Activated CD4-positive, alpha-beta T cell treated with anti-CD3 and anti-CD28 coated beads for 1 hour (primary cell): ENCODE measurements at regions not wholly inside any gene's neighbourhood (a gene's known extent, or its start where the extent isn't known, plus 50 kb on each side); places are given as distances from the start of the nearest gene placed in this dataset.
"Not testable (repeated sequence)": the region's sequence is repeated elsewhere in the genome, so short reads cannot be mapped to it uniquely, and the experiment has no call there.

Source experiments
- DNase-seq: peaks from one replicate; pipeline ENCODE4 v3.0.0-alpha.2; 2020

DNA sequence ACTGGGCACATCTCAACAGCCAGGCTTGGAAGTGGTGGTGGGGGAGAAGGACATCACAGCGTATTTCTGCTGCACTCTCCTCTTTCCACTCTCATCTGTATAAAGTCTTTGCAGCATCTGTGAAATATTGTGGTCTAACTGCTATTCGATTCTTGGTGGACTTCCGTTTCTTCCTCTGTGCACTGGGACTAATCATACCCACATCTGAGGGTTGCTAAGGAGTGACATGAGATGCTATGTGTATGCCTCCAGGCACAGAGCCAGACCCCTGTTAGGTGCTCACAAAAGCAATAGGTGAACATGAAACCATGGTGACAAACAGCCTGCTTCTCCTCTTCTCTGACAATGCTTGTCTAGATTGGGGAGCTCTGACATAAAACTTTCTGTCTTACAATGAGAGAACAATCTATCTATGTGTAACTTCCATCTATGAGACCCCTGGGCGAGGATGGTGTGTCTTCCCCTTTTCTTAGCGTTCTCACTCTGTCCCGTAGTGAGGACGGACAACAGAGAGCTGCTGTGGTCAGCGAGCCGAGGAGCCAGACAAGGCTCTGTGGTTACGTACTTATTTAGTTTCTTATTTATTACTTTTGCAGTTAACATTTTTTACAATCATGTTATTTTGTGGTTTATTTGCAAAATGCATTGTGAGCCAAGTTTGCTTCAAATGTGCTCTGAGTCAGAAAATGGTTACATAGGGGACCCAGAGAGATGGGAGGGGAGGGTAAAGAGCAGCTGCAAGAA, 196.7 kb upstream of the TPRG1 start:
- DNase-seq = no peak

DNA sequence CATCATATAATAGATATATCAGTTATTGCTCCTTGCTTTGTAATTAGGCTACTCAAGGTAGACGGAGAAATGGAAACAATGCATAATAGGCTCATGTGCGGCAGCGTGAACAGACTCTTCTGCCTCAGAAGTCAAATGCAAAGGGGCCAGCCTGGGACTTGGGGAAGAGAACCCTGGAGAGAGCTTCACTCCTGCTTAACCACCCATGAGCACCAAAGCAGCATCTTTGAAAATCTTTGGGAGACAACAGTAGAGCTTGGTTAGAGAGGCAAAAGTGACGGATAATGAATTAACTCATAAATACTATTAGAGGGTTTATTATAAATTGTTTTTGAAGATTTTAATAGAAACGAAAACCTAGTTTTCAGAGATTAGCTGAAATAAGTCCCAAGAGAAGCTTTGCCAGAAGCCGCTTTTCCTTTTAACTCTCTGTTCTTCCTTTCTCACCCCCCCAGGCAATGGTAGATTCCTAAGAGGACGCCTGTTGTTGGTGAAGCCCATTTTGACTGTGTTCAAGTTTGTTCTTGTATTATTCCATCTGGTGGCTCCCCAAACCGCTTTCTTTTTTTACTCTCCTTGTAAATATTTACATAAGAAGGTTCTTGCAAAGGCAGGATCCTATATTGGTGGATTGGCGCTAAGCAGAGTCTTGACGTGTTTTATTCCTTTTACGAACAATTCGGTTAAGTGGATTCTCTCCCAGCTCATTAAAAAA, 196.0 kb upstream of the TPRG1 start:
- no peak for DNase-seq

DNA sequence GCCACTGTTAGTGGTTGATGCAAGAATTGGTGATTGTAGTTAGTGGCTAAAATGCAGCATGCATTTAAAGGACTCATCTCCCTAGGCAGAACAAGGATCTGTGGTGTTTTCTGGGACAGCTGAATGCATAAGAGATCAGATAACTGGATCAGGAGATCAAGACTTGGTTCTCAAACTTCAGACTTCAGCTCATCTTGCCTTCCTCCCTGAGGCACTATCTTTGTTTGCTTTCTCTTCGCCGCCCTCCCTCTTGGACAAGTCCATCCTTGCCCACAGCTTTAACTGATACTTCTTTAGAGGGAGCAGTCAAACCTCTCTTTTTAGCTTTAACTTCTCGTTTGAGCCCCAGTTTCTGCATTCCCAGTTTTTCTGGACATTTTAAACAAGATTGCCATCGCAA, 195.4 kb upstream of the TPRG1 start:
- no peak for DNase-seq

DNA sequence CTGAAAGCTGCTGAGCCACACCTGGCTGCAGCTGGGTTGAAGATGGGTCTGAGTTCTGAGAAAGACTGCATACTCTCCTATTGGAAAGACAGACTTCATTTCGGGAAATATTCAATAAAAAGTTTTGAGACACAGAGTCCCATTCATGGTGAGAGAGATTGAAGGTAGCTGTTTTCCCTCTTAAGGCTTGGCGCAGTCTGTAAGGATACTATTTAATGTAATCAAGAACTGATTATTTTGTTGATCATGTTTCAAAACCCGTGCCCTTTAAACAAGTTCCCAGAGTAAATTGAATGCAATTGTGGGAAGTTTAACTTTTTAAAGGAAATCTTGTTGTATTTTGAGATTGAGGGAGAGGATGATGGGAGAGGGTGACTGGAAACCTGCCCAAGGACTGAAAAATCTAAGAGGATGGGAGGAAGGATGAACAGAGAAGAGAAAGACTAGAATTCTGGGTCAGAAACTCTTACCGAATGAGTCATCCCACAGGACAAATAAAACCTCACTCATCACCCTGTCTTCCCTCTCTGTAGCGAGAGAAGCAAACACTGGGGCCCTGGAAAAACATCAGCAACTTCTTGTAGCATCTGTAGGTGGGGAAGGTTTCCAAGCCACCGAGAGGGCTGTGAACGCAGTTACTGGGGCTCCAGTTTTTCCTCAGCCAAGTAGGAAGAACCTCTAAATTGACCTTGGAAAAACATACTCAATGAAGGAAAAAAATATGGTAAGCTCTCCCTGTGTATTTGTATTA, 193.2 kb upstream of the TPRG1 start:
- no peak for DNase-seq

DNA sequence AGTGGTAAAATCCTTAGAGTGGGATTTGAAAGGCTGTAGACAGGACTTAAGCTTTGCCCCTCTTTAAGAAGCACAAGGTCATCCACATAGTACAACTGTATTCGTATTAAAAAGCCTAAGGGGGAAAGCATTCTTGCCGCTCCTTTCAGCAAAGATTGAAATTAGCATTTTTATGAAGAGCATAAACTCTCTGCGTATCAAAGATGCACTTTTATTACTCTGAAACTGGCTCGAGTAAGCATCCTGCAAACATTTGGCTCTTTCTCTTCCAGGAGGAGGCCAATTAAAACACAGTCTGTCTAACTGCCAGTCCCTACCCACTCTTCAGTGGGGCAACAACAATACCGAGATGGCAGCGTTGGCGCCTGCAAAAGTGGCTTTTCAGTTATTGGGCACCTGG, 192.5 kb upstream of the TPRG1 start:
- no peak for DNase-seq

DNA sequence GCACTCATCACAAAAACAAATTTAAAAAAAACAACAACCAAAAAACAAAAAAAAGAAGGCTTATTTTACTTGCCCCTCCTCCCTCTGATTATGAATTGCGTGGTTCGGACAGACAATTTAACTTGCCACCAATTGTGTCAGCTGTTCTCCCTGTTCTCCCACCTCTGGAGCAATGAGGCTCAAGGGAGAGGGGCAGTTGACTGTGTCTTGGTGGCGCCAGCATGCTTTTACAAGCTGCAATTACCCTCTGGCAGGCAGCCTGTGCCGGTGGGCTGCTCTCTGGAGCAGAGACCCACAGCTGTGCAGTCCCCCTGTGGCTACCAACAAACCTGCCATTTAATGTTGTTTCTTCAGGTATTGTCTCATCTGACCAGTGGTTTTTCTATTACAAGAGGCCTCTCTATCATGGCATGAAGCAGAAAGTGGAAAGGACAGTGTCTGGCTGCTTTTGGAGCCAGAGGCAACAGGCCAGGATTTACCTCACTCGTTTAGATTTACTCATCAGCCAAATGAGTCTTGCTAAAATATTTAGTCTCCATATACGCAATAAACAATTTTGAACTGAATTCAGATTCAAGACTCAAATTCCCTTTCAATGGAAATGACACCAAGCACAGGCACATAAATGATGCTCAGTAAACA, 192.0 kb upstream of the TPRG1 start:
- no peak for DNase-seq

DNA sequence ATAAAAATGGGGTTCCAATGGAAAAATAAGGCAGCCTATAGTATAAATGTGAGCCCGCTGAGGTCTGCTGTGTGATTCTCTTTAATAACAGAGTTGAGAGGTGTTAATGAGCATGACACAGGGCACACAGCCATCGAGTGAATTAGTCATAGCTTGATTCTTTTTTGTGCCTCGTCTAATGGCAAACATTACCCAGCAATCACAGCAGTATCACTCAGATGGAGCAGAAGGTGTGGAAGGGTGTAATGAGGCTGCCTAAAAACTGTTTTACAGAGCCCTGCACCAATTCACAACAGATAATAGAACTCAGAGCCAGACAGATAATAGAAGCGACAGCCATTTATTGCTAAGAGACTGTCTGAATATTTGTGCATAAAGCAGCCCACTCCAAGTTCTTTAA, 178.6 kb upstream of the TPRG1 start:
- no peak for DNase-seq

DNA sequence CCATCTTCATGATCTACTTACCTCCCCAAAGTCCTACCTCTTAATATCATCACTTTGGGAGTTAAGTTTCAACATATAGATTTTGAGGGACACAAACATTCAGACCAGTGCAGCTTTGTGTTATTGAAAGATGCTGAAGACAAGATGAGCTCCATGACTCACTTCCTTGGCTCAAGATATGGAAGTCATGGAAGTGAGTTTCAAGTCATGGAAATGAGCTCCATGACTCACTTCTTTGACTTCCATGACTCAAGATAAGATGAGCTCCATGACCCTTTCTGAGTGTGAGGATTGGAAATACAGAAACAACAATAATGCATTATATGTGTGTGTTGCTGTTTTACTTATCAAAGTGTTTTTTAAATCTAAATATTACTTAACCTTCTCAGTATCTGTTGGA, 170.2 kb upstream of the TPRG1 start:
- DNase-seq = no peak

DNA sequence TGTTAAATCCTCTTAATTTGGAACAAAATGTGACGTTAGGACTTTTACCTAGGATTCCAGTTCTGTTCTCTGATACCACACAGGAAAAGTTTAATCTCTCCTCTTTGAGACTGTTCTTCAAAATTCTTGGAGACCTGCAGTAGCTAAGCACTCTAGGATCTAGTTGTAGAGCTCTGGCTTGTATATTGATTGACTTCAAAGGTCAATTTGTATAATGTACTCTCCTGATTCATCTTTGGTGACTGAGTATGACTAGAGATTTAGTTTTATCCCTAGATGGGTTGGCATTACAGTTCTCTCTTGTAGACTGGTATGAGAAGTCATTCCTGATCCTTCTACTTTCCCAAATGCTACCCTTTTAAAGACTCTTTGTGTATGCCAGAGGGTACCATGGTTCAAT, 168.4 kb upstream of the TPRG1 start:
- DNase-seq = no peak

DNA sequence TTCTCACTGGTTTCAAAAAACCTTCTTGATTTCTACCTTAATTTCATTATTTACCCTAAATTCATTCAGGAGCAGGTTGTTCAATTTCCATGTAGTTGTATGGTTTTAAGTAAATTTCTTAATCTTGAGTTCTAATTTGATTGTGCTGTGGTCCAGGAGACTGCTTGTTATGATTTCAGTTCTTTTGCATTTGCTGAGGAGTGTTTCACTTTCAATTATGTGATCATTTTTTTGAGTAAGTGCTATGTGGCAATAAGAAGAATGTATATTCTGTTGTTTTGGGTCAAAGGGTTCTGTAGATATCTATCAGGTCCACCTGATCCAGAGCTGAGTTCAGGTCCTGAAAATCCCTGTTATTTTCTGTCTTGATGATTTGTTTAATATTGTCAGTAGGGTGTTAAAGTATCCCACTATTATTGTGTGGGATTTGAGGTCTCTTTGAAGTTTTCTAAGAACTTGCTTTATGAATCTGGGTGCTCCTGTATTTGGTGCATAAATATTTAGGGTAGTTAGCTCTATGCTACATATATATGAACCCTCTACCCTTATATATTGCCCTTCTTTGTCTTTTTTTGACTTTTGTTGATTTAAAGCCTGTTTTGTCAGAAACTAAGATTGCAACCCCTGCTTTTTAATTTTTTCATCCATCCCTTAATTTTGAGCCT, 158.4 kb upstream of the TPRG1 start:
- DNase-seq = no peak

DNA sequence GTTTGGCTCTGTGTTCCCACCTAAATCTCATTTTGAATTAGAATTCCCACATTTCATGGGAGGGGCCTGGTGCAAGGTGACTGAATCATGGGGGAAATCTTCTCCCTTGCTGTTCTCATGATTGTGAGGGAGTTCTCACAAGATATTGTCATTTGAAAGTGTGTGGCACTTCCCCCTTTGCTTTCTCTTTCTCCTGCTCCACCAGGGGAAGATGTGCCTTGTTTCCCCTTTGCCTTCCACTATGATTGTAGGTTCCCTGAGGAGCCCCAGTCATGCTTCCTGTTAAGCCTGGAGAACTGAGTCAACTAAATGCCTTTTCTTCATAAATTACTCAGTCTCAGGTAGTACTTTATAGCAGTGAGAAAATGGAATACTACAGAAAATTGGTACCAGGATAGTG, 157.2 kb upstream of the TPRG1 start:
- no peak for DNase-seq

DNA sequence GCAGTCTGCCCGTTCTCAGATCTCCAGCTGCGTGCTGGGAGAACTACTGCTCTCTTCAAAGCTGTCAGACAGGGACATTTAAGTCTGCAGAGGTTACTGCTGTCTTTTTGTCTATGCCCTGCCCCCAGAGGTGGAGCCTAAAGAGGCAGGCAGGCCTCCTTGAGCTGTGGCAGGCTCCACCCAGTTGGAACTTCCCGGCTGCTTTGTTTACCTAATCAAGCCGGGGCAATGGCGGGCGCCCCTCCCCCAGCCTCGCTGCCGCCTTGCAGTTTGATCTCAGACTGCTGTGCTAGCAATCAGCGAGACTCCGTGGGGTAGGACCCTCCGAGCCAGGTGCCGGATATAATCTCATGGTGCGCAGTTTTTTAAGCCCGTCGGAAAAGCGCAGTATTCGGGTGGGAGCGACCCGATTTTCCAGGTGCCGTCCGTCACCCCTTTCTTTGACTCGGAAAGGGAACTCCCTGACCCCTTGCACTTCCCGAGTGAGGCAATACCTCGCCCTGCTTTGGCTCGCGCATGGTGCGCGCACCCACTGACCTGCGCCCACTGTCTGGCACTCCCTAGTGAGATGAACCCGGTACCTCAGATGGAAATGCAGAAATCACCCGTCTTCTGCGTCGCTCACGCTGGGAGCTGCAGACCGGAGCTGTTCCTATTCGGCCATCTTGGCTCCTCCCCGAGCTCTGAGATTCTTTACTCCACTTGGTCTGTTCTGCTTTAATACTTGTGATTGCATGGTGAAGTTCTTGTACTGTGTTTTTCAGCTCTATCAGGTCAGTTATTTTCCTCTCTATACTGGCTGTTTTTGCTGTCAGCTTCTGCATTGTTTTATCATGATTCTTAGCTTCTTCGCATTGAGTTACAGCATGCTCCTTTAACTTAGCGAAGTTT, 148.9 kb upstream of the TPRG1 start:
- not testable (repeated sequence) for DNase-seq

DNA sequence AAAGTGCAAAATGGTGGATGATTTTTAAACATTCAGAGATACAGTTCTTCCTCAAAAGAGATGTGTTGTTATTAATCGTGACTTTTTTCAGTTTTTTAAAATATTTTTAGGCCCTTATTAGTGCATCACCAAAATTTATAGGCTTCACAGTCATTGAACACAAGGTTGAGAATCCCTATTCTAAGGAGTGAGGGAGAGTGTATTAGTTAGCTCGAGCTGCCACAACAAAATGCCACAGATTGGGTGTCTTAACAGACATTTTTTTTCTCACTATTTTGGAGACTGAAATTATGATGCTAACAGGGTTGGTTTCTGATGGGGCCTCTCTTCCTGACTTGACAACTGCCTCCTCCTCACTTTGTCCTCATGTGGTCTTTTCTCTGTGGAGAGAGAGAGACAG, 145.9 kb upstream of the TPRG1 start:
- DNase-seq = no peak

DNA sequence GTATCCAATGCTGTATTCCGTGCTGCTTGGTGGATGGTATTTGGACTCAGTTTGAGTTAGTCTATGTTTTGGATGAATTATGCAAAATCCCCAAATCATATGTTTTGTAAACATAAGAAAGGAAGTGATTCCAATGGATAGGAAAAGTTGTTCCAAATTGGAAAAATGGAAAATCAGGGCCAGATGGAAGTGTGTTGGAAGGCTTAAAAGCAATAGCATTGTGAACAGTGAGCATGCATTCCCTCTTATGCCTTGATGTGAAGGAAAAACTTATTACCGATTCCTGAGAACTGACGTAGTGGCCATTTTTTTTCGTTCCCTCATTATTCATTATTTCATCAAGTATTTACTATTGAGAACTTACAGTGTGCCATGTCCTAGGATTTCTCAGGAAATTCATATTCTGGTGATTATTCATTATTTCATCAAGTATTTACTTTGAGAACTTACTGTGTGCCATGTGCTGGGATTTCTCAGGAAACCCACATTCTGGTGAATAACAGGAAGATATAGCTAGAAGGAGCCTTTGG, 144.1 kb upstream of the TPRG1 start:
- DNase-seq = no peak

DNA sequence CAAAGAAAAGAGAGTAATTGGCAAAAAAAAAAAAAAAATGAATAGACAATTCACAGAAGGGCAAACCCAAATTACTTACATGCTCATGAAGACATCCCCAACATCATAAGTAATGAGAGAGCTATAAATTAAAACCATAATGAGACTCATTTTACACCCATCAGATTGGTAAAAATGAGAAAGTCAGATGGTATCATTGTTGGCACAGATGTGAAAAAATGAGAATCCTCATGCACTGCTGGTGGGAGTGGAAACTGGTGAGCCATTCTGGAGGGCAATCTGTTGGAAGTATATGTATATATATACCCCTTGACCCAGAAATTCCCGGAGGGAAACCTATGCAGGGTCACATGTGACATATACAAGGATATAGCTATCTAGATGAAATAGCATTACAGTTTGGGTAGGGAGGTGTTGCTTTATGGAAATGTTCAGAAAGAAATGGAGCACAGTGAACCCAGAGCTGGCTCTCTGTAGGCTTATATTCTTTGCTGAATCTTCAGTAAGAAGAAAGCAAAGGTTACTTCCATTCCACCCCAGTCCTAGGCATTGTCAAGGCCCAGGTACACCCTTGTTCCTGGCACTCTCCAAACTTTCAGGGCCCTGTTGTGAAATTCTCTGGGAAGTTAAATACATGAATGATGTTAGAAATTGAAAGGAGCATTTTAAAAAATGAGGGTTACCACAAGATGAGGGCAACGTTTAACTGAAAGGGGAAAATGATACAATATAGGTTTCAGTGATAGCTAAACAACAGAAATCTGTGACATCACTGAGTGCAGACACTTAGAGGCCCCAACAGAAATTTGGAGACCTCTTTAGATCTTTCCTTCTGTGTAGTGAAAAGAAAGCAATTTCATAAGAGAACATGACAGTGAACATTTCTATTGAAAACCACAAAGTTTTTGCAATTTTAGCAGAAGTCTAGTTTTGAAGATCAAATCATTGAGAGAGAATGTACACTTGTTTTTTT, 132.7 kb upstream of the TPRG1 start:
- no peak for DNase-seq

DNA sequence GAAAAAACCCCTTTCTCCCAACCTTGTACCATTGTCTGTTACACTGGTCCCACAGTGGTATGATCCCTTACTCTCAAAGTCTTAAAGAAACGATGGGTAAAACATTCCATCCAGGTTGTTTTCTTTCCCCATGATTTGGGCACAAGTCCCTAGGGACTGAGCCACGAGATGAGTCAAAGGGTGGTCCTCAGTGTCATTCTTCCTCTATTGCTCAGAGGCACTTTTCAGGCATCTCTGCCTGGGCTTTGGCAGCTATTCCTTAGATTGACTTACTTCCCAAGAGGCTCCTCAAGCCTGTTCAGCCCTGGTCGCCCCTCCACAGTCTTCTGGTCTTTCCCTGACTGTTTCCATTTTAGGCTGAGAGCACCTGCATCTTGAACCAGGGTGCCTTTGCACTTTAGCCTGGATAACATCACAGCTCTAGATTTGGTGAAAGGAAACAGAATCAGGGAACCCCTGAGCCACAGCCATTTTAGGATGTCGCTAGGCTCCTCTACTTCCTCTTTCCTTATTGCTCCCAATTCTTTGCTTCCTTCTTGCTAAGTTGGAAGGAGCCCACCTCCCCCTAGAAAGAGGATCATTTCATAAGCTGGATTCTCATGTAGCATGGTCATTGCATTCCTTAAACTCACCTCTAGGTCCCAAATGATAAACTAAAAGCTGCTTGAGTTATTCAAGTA, 131.0 kb upstream of the TPRG1 start:
- DNase-seq = no peak

DNA sequence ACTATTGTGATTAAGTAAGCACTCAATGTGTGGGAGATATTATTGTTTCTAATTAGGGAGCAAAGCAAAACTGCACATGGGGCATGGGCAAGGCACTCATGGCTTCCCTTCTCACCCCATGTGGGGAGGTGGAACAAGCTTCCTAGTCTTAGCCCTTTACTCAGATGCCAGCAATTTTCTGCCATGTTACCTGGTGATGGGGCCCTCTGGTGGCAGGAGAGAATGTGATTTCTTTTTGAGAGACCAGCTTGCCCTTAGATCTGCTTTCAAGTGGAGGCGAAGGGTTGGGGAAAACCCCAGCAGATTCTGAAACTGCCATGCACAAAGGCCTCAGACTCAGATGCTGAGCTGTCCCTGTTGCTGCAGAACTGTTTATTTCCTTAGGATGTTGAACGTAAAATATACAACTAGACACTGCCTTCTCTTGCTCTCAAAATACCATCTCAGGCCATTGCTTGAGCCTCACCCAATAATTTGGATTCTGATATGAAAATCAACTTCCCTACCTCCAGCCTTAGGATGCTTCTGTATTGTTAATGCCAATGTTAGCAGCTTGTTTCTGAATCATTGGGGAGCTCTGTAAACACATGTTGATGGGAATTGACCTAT, 130.2 kb upstream of the TPRG1 start:
- DNase-seq = peak; percentile 53

DNA sequence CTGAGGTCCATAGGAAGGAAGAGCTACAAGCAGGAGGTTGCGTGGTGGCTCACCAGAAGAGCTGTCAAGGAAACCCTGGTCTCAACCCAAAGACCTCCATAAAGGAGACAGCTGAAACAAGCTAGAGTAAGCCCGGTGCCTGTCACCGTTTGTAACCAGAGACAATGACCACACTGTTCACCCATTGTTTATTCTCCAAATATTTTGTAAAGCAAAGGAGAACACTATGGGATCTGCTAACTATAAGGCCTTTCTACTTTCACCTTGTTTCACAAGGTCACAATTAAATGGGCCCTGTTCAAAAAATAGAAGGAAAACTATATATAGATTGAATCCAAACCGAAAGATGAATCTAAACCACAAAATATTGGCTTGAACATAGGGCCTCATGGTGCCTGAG, 128.9 kb upstream of the TPRG1 start:
- DNase-seq = no peak
